Loucy (cell line): ENCODE measurements at regions not wholly inside any gene's neighbourhood (a gene's known extent, or its start where the extent isn't known, plus 50 kb on each side); places are given as distances from the start of the nearest gene placed in this dataset.

Experiments
- H2AFZ ChIP-seq: fragments of 200-600 bp; sonication (generic); 2 replicates; pipeline ENCODE4 v1.6.0; 2016; ENCODE audit warnings: antibody characterized with exemption, mild to moderate bottlenecking, low read length, moderate library complexity
- H3F3A ChIP-seq: fragments of 200-600 bp; 2 replicates; pipeline ENCODE4 v1.6.0; 2016; ENCODE audit warnings: antibody characterized with exemption, low read depth, mild to moderate bottlenecking
- H3K27me3 ChIP-seq: fragments of 200-600 bp; sonication (generic); 2 replicates; pipeline ENCODE4 v1.6.1; 2014; ENCODE audit warnings: low read length, mild to moderate bottlenecking; ENCODE audit not compliant: insufficient read depth, poor library complexity, severe bottlenecking
- H3K36me3 ChIP-seq: fragments of 200-600 bp; sonication (generic); 2 replicates; pipeline ENCODE4 v1.6.1; 2016; ENCODE audit warnings: low read length; ENCODE audit not compliant: insufficient read depth
- H3K4me1 ChIP-seq: fragments of 200-600 bp; sonication (generic); 2 replicates; pipeline ENCODE4 v1.5.1; 2014; ENCODE audit warnings: low read length, mild to moderate bottlenecking; ENCODE audit not compliant: insufficient read depth, poor library complexity, severe bottlenecking
- H3K4me2 ChIP-seq: fragments of 200-600 bp; sonication (generic); 2 replicates; pipeline ENCODE4 v1.6.0; 2014; ENCODE audit warnings: antibody characterized with exemption, low read length, low read depth, mild to moderate bottlenecking; ENCODE audit not compliant: poor library complexity, severe bottlenecking
- H3K4me3 ChIP-seq: fragments of 200-600 bp; sonication (generic); 2 replicates; pipeline ENCODE4 v1.5.1; 2014; ENCODE audit warnings: low read length, mild to moderate bottlenecking, mixed read lengths; ENCODE audit not compliant: poor library complexity, severe bottlenecking
- H3K79me2 ChIP-seq: fragments of 200-600 bp; sonication (generic); 2 replicates; pipeline ENCODE4 v1.6.1; 2014; ENCODE audit warnings: low read length; ENCODE audit not compliant: insufficient read depth
- H3K9ac ChIP-seq: fragments of 200-600 bp; sonication (generic); 2 replicates; pipeline ENCODE4 v1.6.0; 2014; ENCODE audit warnings: mild to moderate bottlenecking, low read depth, low read length, moderate library complexity; ENCODE audit not compliant: poor library complexity, severe bottlenecking
- H3K9me2 ChIP-seq: fragments of 200-600 bp; sonication (generic); replicated peaks from 2 replicates; pipeline ENCODE4 v1.6.1; 2016; ENCODE audit warnings: low read depth, low read length, mixed read lengths
- H3K9me3 ChIP-seq: fragments of 200-600 bp; sonication (generic); 2 replicates; pipeline ENCODE4 v1.6.1; 2014; ENCODE audit warnings: mild to moderate bottlenecking, antibody characterized with exemption, low read length, low read depth; ENCODE audit not compliant: insufficient read depth
- H4K20me1 ChIP-seq: fragments of 200-600 bp; sonication (generic); 2 replicates; pipeline ENCODE4 v1.6.0; 2014; ENCODE audit warnings: antibody characterized with exemption, low read length, mild to moderate bottlenecking; ENCODE audit not compliant: insufficient read depth, poor library complexity, severe bottlenecking
- EZH2phosphoT487 ChIP-seq: fragments of 200-600 bp; IDR thresholded peaks from 2 replicates; pipeline ENCODE4 v1.6.1; 2018; ENCODE audit warnings: antibody characterized with exemption, mild to moderate bottlenecking, moderate library complexity, borderline replicate concordance
- TF ChIP-seq, protein P1 (sequence below): fragments of 200-600 bp; sonication (generic); conservative IDR thresholded peaks from 2 replicates; pipeline ENCODE4 v1.5.1; 2014; ENCODE audit warnings: mild to moderate bottlenecking, antibody characterized with exemption, low read length

DNA sequence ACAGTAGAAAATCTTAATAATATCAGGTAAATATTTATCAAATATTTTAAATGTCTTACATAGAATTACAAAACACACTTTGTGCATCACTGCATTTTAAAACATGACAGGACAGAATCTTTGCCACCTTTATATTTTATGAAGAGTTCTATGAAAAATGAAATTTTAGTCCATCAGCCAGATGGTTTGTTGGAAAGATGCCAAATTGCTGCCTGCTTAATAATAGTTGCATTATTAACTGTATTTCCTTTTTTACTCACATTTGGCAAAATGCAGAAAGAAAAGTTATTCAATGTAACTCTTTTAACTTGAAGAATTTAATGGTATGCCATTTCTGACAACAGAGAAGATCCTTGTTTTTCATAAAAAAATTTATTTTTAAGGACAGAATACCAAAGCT is 1271.6 kb downstream of the NSUN3 start:
- Histone ChIP-seq H3K4me3 (no peak overlapping the region), H3K9me2 (no peaks in the 10 kb centered on the region), H3K36me3 (no peaks in the 10 kb centered on the region), H3K4me1 (no peaks in the 10 kb centered on the region), H2AFZ (no peak overlapping the region), H3K9ac (no peak overlapping the region), H3K9me3 (no peaks in the 10 kb centered on the region), H3K27me3 (no peaks in the 10 kb centered on the region), H4K20me1 (no peaks in the 10 kb centered on the region), H3K4me2 (no peak overlapping the region), H3F3A (no peaks in the 10 kb centered on the region), H3K79me2 (no peaks in the 10 kb centered on the region)
- no peak for TF ChIP-seq EZH2phosphoT487

DNA sequence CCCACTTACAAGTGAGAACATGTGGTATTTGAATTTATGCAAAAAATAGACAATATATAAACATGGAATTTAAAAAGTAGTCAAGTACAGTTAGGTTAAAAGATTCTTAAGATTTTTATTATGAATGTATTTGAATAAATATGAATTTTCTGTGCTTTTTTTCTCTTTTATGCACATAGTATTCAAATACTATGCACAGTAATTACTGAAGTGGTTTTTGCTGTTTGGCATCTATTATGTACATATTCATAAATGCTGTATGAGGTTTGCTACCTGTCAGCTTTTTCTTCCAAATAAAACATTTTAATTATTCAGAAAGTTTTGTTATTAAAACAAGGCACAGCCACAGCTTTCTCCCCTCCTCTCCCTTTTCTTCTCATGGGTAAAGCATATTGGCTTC is 1272.7 kb downstream of the NSUN3 start:
- H3K4me1 ChIP-seq = no peaks in the 10 kb centered on the region
- no peaks in the 10 kb centered on the region for H3K27me3 ChIP-seq
- H3K4me3 ChIP-seq = no peak overlapping the region
- TF ChIP-seq EZH2phosphoT487 = no peak
- TF ChIP-seq, protein P1, sequence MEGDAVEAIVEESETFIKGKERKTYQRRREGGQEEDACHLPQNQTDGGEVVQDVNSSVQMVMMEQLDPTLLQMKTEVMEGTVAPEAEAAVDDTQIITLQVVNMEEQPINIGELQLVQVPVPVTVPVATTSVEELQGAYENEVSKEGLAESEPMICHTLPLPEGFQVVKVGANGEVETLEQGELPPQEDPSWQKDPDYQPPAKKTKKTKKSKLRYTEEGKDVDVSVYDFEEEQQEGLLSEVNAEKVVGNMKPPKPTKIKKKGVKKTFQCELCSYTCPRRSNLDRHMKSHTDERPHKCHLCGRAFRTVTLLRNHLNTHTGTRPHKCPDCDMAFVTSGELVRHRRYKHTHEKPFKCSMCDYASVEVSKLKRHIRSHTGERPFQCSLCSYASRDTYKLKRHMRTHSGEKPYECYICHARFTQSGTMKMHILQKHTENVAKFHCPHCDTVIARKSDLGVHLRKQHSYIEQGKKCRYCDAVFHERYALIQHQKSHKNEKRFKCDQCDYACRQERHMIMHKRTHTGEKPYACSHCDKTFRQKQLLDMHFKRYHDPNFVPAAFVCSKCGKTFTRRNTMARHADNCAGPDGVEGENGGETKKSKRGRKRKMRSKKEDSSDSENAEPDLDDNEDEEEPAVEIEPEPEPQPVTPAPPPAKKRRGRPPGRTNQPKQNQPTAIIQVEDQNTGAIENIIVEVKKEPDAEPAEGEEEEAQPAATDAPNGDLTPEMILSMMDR = no peak
- no peaks in the 10 kb centered on the region for H4K20me1 ChIP-seq
- H3K4me2 ChIP-seq = no peak overlapping the region
- H3K9me2 ChIP-seq = no peaks in the 10 kb centered on the region
- H3K36me3 ChIP-seq = no peaks in the 10 kb centered on the region
- no peak overlapping the region for H3K9ac ChIP-seq
- no peaks in the 10 kb centered on the region for H3F3A ChIP-seq
- no peaks in the 10 kb centered on the region for H3K9me3 ChIP-seq
- no peak overlapping the region for H2AFZ ChIP-seq
- no peaks in the 10 kb centered on the region for H3K79me2 ChIP-seq

DNA sequence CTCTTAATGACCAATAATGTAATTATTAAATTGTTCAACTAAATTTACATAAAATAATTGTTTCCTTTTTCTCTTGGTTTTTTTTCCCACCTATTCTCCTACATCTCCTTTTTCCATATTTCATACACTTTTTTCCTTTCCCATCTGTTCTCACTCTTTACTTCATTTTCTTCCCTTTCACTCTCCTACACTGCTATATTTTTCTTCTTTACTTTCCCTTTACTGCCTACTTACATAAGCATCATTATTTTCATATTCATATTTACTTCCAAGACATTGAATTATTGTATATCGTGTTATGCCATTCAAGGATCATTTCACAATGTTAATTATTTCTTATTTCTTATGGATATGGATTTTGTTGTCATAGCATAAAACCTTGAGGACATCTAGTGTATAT is 1275.6 kb downstream of the NSUN3 start:
- Histone ChIP-seq H3K79me2 (no peaks in the 10 kb centered on the region), H3K9me3 (no peaks in the 10 kb centered on the region), H3K4me2 (no peak overlapping the region), H3K36me3 (no peaks in the 10 kb centered on the region), H2AFZ (no peak overlapping the region), H3F3A (no peaks in the 10 kb centered on the region), H4K20me1 (no peaks in the 10 kb centered on the region), H3K9ac (no peak overlapping the region), H3K9me2 (no peaks in the 10 kb centered on the region), H3K4me3 (no peak overlapping the region), H3K4me1 (no peaks in the 10 kb centered on the region), H3K27me3 (no peaks in the 10 kb centered on the region)
- TF ChIP-seq EZH2phosphoT487 = no peak
- TF ChIP-seq, protein P1 = no peak

DNA sequence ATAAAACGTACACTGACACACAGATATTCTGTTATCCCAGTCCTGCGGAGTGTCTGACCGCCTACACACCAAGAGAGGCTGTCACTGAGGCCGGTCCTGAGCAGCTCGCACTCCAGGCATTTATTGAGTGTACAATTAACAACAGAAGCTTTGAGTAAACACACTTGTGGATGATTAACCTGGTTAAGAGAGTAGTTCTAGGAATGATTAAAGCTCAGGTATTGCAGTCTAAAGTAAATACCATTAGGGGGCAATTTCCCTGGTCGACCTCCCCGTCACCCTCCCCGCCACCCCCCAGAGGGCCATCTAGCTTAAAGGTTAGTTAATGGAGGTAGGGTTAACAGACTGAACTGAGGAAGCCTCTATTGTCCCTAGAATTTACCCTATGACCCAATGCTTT is 1278.5 kb downstream of the NSUN3 start:
- H3K9ac ChIP-seq = no peak overlapping the region
- H3K4me3 ChIP-seq = no peak overlapping the region
- H3K9me2 ChIP-seq = no peaks in the 10 kb centered on the region
- no peaks in the 10 kb centered on the region for H3K36me3 ChIP-seq
- no peak overlapping the region for H3K4me2 ChIP-seq
- no peaks in the 10 kb centered on the region for H3K9me3 ChIP-seq
- H4K20me1 ChIP-seq = no peaks in the 10 kb centered on the region
- no peaks in the 10 kb centered on the region for H3K4me1 ChIP-seq
- no peak for TF ChIP-seq EZH2phosphoT487
- TF ChIP-seq, protein P1 = no peak
- no peaks in the 10 kb centered on the region for H3K27me3 ChIP-seq
- no peak overlapping the region for H2AFZ ChIP-seq
- no peaks in the 10 kb centered on the region for H3F3A ChIP-seq
- H3K79me2 ChIP-seq = no peaks in the 10 kb centered on the region
